Duodenal mucosa (tissue), 2 donors: ENCODE measurements at regions not wholly inside any gene's neighbourhood (a gene's known extent, or its start where the extent isn't known, plus 50 kb on each side); places are given as distances from the start of the nearest gene placed in this dataset.
"Not testable (repeated sequence)": the region's sequence is repeated elsewhere in the genome, so short reads cannot be mapped to it uniquely, and the experiment has no call there.

Experiments
- H3K27ac ChIP-seq: one replicate; pipeline ENCODE4 v1.7.0; 2013; ENCODE audit warnings: low read depth, low read length
- H3K27me3 ChIP-seq, 2 donors: one replicate each; pipeline ENCODE4 v1.7.0; 2013; ENCODE audit warnings: low read length in 2 of 2, control low read depth in 1 of 2; ENCODE audit not compliant: insufficient read depth in 2 of 2, control insufficient read depth in 1 of 2
- H3K36me3 ChIP-seq, 2 donors: one replicate each; pipeline ENCODE4 v1.7.0; 2013; ENCODE audit warnings: low read length in 2 of 2, control low read depth in 1 of 2; ENCODE audit not compliant: insufficient read depth in 2 of 2, control insufficient read depth in 1 of 2
- H3K4me1 ChIP-seq, 2 donors: one replicate each; pipeline ENCODE4 v1.7.0; 2013; ENCODE audit warnings: low read length in 2 of 2, control low read depth in 1 of 2; ENCODE audit not compliant: insufficient read depth in 2 of 2, control insufficient read depth in 1 of 2
- H3K4me3 ChIP-seq, 2 donors: one replicate each; pipeline ENCODE4 v1.7.0; 2013; ENCODE audit warnings: low read length in 2 of 2, low read depth in 1 of 2
- H3K9ac ChIP-seq, 2 donors: one replicate each; pipeline ENCODE4 v1.7.0; 2013; ENCODE audit warnings: low read length in 2 of 2, low read depth in 1 of 2
- H3K9me3 ChIP-seq, 2 donors: one replicate each; pipeline ENCODE4 v1.7.0; 2013; ENCODE audit warnings: low read length in 2 of 2, control low read depth in 1 of 2; ENCODE audit not compliant: control insufficient read depth in 1 of 2

GRCh38 chr4:12036450-12036849 lies 607.8 kb upstream of the HS3ST1 start:
- no peak overlapping the region for H3K4me3 ChIP-seq
- H3K36me3 ChIP-seq: no peaks in the 10 kb centered on the region
- no peaks in the 10 kb centered on the region for H3K27me3 ChIP-seq
- peaks cover 7 to 9% of the 10 kb centered on the region in 2 donors for H3K9me3 ChIP-seq
- H3K27ac ChIP-seq: no peak overlapping the region
- no peak overlapping the region for H3K9ac ChIP-seq
- no peaks in the 10 kb centered on the region for H3K4me1 ChIP-seq

- Histone ChIP-seq H3K27ac (no peak overlapping the region), H3K9me3 (no peaks in the 10 kb centered on the region), H3K36me3 (no peaks in the 10 kb centered on the region), H3K4me1 (no peaks in the 10 kb centered on the region), H3K4me3 (no peak overlapping the region), H3K9ac (no peak overlapping the region), H3K27me3 (no peaks in the 10 kb centered on the region)
Observed at GRCh38 chr4:12028258-12028657, 599.6 kb upstream of the HS3ST1 start.

- Histone ChIP-seq H3K9ac (no peak overlapping the region), H3K4me1 (no peaks in the 10 kb centered on the region), H3K4me3 (no peak overlapping the region), H3K27ac (no peak overlapping the region), H3K36me3 (no peaks in the 10 kb centered on the region), H3K9me3 (no peaks in the 10 kb centered on the region), H3K27me3 (no peaks in the 10 kb centered on the region)
Observed at GRCh38 chr4:12022409-12022808, 593.7 kb upstream of the HS3ST1 start.

- Histone ChIP-seq H3K27ac (no peak overlapping the region), H3K9me3 (peaks cover 0 to 7% of the 10 kb centered on the region in 2 donors), H3K27me3 (no peaks in the 10 kb centered on the region), H3K36me3 (no peaks in the 10 kb centered on the region), H3K4me1 (no peaks in the 10 kb centered on the region), H3K9ac (no peak overlapping the region), H3K4me3 (no peak overlapping the region)
Observed at GRCh38 chr4:12016729-12017128, 588.0 kb upstream of the HS3ST1 start.

- Histone ChIP-seq H3K27ac (no peak overlapping the region), H3K4me3 (no peak overlapping the region), H3K9me3 (no peaks in the 10 kb centered on the region), H3K36me3 (no peaks in the 10 kb centered on the region), H3K9ac (no peak overlapping the region), H3K4me1 (no peaks in the 10 kb centered on the region), H3K27me3 (no peaks in the 10 kb centered on the region)
Observed at GRCh38 chr4:12005471-12005870, 576.8 kb upstream of the HS3ST1 start.

GRCh38 chr4:11996581-11996980 lies 567.9 kb upstream of the HS3ST1 start:
- not testable (repeated sequence) for H3K36me3 ChIP-seq, H3K27me3 ChIP-seq, H3K4me3 ChIP-seq, H3K9me3 ChIP-seq, H3K9ac ChIP-seq, H3K27ac ChIP-seq, H3K4me1 ChIP-seq

- H3K36me3 ChIP-seq: no peaks in the 10 kb centered on the region
- no peak overlapping the region for H3K4me3 ChIP-seq
- no peak overlapping the region for H3K27ac ChIP-seq
- H3K9ac ChIP-seq: no peak overlapping the region
- H3K4me1 ChIP-seq: no peaks in the 10 kb centered on the region
- no peaks in the 10 kb centered on the region for H3K9me3 ChIP-seq
- no peaks in the 10 kb centered on the region for H3K27me3 ChIP-seq
Observed at GRCh38 chr4:11976726-11977263, 548.1 kb upstream of the HS3ST1 start.

GRCh38 chr4:11973270-11973669 lies 544.6 kb upstream of the HS3ST1 start:
- Histone ChIP-seq H3K4me3 (no peak overlapping the region), H3K4me1 (no peaks in the 10 kb centered on the region), H3K9me3 (no peaks in the 10 kb centered on the region), H3K36me3 (no peaks in the 10 kb centered on the region), H3K27ac (no peak overlapping the region), H3K27me3 (no peaks in the 10 kb centered on the region), H3K9ac (no peak overlapping the region)

- H3K36me3 ChIP-seq: no peaks in the 10 kb centered on the region
- H3K27me3 ChIP-seq: no peaks in the 10 kb centered on the region
- H3K9ac ChIP-seq: no peak overlapping the region
- H3K9me3 ChIP-seq: no peaks in the 10 kb centered on the region
- no peak overlapping the region for H3K27ac ChIP-seq
- H3K4me3 ChIP-seq: no peak overlapping the region
- no peaks in the 10 kb centered on the region for H3K4me1 ChIP-seq
Observed at GRCh38 chr4:11970754-11971153, 542.1 kb upstream of the HS3ST1 start.

- Histone ChIP-seq H3K4me3 (no peak overlapping the region), H3K9me3 (no peaks in the 10 kb centered on the region), H3K4me1 (no peaks in the 10 kb centered on the region)
Observed at GRCh38 chr4:11966782-11967181, 538.1 kb upstream of the HS3ST1 start.

GRCh38 chr4:11954093-11954492 lies 525.4 kb upstream of the HS3ST1 start:
- Histone ChIP-seq H3K9me3 (no peaks in the 10 kb centered on the region), H3K27ac (no peak overlapping the region), H3K36me3 (no peaks in the 10 kb centered on the region), H3K27me3 (no peaks in the 10 kb centered on the region), H3K4me1 (peaks cover 0 to 5% of the 10 kb centered on the region in 2 donors), H3K9ac (no peak overlapping the region), H3K4me3 (no peak overlapping the region)

More at GRCh38 chr4:11966782-11967181, 538.1 kb upstream of the HS3ST1 start:
- no peak overlapping the region for H3K27ac ChIP-seq
- no peaks in the 10 kb centered on the region for H3K36me3 ChIP-seq
- H3K9ac ChIP-seq: no peak overlapping the region
- H3K27me3 ChIP-seq: no peaks in the 10 kb centered on the region
